Endothelial cell of umbilical vein (primary cell): ENCODE measurements at regions not wholly inside any gene's neighbourhood (a gene's known extent, or its start where the extent isn't known, plus 50 kb on each side); places are given as distances from the start of the nearest gene placed in this dataset.

Experiments
- BruUV-seq: library from RNA; stranded (reverse); fragments of 400-500 nt; replicated peaks from 2 replicates; lab custom pipeline; 2021; lab: Mats Ljungman, UMichigan
- CTCF ChIA-PET: fragments of 300-600, 350-600 bp; sonication (Branson Sonifier 250); formaldehyde crosslinking; loops from one replicate; lab custom pipeline; 2021; ENCODE audit warnings: antibody characterized with exemption, inconsistent platforms; lab: Charles Lee
- POLR2A ChIA-PET: fragments of 300-600, 350-600 bp; sonication (Branson Sonifier 250); formaldehyde crosslinking; loops from one replicate; lab custom pipeline; 2021; ENCODE audit warnings: antibody characterized with exemption, inconsistent platforms; lab: Charles Lee
- DNase-seq: peaks from one replicate; pipeline ENCODE4 v3.0.0-alpha.2; 2011; ENCODE audit warnings: low read depth, low spot score
- FAIRE-seq: peaks from 2 replicates; lab custom pipeline; 2011; peaks lifted over from hg19 to GRCh38; lab: Jason Lieb, UNC
- H2AFZ ChIP-seq: 2 replicates; pipeline ENCODE4 v1.6.0; 2012; ENCODE audit warnings: low read depth, low read length, control low read depth, inconsistent platforms
- H3K27ac ChIP-seq: 2 replicates; pipeline ENCODE4 v1.5.1; 2011; ENCODE audit warnings: low read depth, mild to moderate bottlenecking, control low read depth, low read length, moderate library complexity; ENCODE audit not compliant: insufficient read depth
- H3K27me3 ChIP-seq, 2 experiments: 2 replicates each; pipeline versions ENCODE4 v1.6.0 to v1.6.1; 2011; ENCODE audit warnings: low read length in 2 of 2, mixed read lengths in 1 of 2; ENCODE audit not compliant: control insufficient read depth in 2 of 2, insufficient read depth in 2 of 2
- H3K36me3 ChIP-seq, 2 experiments: 2 replicates in 1 of 2; 3 replicates in 1 of 2; pipeline ENCODE4 v1.5.1; 2011; ENCODE audit warnings: low read length in 2 of 2, mild to moderate bottlenecking in 1 of 2, moderate library complexity in 1 of 2; ENCODE audit not compliant: control insufficient read depth in 2 of 2, insufficient read depth in 2 of 2; ENCODE audit errors: extremely low read depth in 1 of 2
- H3K4me1 ChIP-seq: 3 replicates; pipeline ENCODE4 v1.5.1; 2011; ENCODE audit warnings: mild to moderate bottlenecking, low read length; ENCODE audit not compliant: control insufficient read depth, insufficient read depth; ENCODE audit errors: extremely low read depth
- H3K4me2 ChIP-seq: 2 replicates; pipeline ENCODE4 v1.6.1; 2011; ENCODE audit warnings: low read length, control low read depth, mixed read lengths; ENCODE audit not compliant: insufficient read depth
- H3K4me3 ChIP-seq, 3 experiments: fragments of 200-600 bp in 1 of 3; sonication (generic), shearing (Covaris generic) in 1 of 3; replicated peaks in 1 of 3; 2 replicates each; pipeline ENCODE4 v1.5.1; 2011 to 2016; ENCODE audit warnings: control low read depth in 3 of 3, low read length in 3 of 3, mild to moderate bottlenecking in 2 of 3, inconsistent platforms in 1 of 3, low read depth in 1 of 3, moderate library complexity in 1 of 3; ENCODE audit not compliant: insufficient read depth in 1 of 3
- H3K79me2 ChIP-seq: 2 replicates; pipeline ENCODE4 v1.6.0; 2012; ENCODE audit warnings: low read length, inconsistent platforms; ENCODE audit not compliant: control insufficient read depth, insufficient read depth
- H3K9ac ChIP-seq: replicated peaks from 2 replicates; pipeline ENCODE3; 2011; ENCODE audit warnings: low read length, control low read depth; ENCODE audit not compliant: insufficient read depth; ENCODE audit errors: extremely low read depth
- H3K9me1 ChIP-seq: replicated peaks from 3 replicates; pipeline ENCODE4 v1.6.0; 2011; ENCODE audit warnings: mild to moderate bottlenecking, low read length; ENCODE audit not compliant: control insufficient read depth, insufficient read depth; ENCODE audit errors: extremely low read depth
- H3K9me3 ChIP-seq: replicated peaks from 2 replicates; pipeline ENCODE4 v1.5.1; 2012; ENCODE audit warnings: low read length, inconsistent platforms; ENCODE audit not compliant: control insufficient read depth, insufficient read depth
- H4K20me1 ChIP-seq: replicated peaks from 2 replicates; pipeline ENCODE3; 2011; ENCODE audit warnings: mild to moderate bottlenecking, low read length; ENCODE audit not compliant: control insufficient read depth, insufficient read depth; ENCODE audit errors: extremely low read depth
- EZH2 ChIP-seq: IDR thresholded peaks from 2 replicates; pipeline ENCODE4 v1.6.1; 2012; ENCODE audit warnings: borderline replicate concordance, low read depth, mild to moderate bottlenecking, moderate library complexity, low read length, inconsistent platforms; ENCODE audit not compliant: severe bottlenecking
- FOS ChIP-seq: IDR thresholded peaks from 2 replicates; pipeline ENCODE4 v1.6.1; 2011; ENCODE audit warnings: mild to moderate bottlenecking, low read length, moderate library complexity, borderline replicate concordance; ENCODE audit not compliant: insufficient read depth
- GATA2 ChIP-seq: IDR thresholded peaks from 2 replicates; pipeline ENCODE4 v1.7.0; 2011; ENCODE audit warnings: low read depth, mild to moderate bottlenecking, moderate library complexity, mixed read lengths, low read length; ENCODE audit not compliant: insufficient read length, insufficient read depth
- JUN ChIP-seq: IDR thresholded peaks from 2 replicates; pipeline ENCODE4 v1.6.1; 2011; ENCODE audit warnings: borderline replicate concordance, low read depth; ENCODE audit not compliant: insufficient read length, insufficient read depth
- MYC ChIP-seq: IDR thresholded peaks from one replicate; pipeline ENCODE4 v1.6.1; 2011; ENCODE audit warnings: mild to moderate bottlenecking, low read depth, low read length
- POLR2A ChIP-seq: IDR thresholded peaks from 2 replicates; pipeline ENCODE4 v1.6.1; 2012; ENCODE audit warnings: low read depth, mild to moderate bottlenecking, control low read depth, low read length
- POLR2AphosphoS5 ChIP-seq: IDR thresholded peaks from 2 replicates; pipeline ENCODE4 v1.6.1; 2012; ENCODE audit warnings: low read depth, mild to moderate bottlenecking, control low read depth, low read length, moderate library complexity; ENCODE audit not compliant: insufficient read depth
- dilution Hi-C: fragments of 300-500 bp; cut with MboI; formaldehyde crosslinking; loops from one replicate; pipeline ENCODE4 v1.15.0; 2019; ENCODE audit warnings: low sequenced_read_pairs; ENCODE audit not compliant: extremely low pct_ligation_motif_present
- intact Hi-C: fragments of 100-400 bp; cut with micrococcal nuclease; formaldehyde crosslinking; loops from one replicate; pipeline ENCODE4 v1.10.0; 2022
- TF ChIP-seq, protein P1 (sequence below), 2 donors: IDR thresholded peaks; 1 replicate in 1 of 2; 2 replicates in 1 of 2; pipeline ENCODE4 v1.5.1; 2011; ENCODE audit warnings: low read length in 2 of 2, mild to moderate bottlenecking in 2 of 2, moderate library complexity in 2 of 2, control low read depth in 1 of 2, inconsistent platforms in 1 of 2, low read depth in 1 of 2; ENCODE audit not compliant: insufficient read depth in 1 of 2; ENCODE audit errors: extremely low read depth in 1 of 2
- TF ChIP-seq, protein P2 (sequence below): IDR thresholded peaks from 2 replicates; pipeline ENCODE4 v1.6.1; 2011; ENCODE audit not compliant: insufficient read depth, insufficient read length

DNA sequence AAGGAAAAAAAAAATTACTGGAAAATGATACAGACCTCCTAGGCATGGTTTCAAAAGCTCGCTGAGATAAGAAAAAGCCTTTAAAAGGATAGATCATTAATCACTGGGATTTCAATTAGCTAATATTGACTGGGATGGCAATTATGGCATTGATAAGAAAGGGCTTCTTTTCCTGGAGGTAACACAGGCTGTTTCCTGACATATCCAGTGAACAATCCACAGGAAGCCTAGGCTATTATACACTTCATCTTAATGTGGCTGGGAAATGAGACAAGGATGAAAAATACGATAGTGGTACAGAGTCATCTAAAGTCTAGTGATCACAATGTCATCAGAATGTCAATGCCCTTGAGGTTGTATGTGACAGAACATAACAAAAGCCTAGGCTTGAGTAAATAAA lies 1579.3 kb downstream of the C4orf33 start:
- no peaks in the 10 kb centered on the region for H4K20me1 ChIP-seq
- intact Hi-C loops (no loop called here), dilution Hi-C loops (no loop called here)
- BruUV-seq, result no TSS peak
- FAIRE-seq, result no peak
- H3K4me3 ChIP-seq, result no peak overlapping the region
- no peak for TF ChIP-seq POLR2AphosphoS5
- no peak for TF ChIP-seq EZH2
- TF ChIP-seq, protein P1, sequence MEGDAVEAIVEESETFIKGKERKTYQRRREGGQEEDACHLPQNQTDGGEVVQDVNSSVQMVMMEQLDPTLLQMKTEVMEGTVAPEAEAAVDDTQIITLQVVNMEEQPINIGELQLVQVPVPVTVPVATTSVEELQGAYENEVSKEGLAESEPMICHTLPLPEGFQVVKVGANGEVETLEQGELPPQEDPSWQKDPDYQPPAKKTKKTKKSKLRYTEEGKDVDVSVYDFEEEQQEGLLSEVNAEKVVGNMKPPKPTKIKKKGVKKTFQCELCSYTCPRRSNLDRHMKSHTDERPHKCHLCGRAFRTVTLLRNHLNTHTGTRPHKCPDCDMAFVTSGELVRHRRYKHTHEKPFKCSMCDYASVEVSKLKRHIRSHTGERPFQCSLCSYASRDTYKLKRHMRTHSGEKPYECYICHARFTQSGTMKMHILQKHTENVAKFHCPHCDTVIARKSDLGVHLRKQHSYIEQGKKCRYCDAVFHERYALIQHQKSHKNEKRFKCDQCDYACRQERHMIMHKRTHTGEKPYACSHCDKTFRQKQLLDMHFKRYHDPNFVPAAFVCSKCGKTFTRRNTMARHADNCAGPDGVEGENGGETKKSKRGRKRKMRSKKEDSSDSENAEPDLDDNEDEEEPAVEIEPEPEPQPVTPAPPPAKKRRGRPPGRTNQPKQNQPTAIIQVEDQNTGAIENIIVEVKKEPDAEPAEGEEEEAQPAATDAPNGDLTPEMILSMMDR (IDR thresholded peaks at IDR 0.05; ENCODE audit: extremely low read depth in 1 of 2, insufficient read depth in 1 of 2, low read depth in 1 of 2, low read length in 2 of 2), result no peak
- no peak for TF ChIP-seq POLR2A
- TF ChIP-seq MYC, result no peak
- TF ChIP-seq, protein P2, sequence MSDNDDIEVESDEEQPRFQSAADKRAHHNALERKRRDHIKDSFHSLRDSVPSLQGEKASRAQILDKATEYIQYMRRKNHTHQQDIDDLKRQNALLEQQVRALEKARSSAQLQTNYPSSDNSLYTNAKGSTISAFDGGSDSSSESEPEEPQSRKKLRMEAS, result no peak
- no peak for TF ChIP-seq FOS
- no peak for TF ChIP-seq JUN
- TF ChIP-seq GATA2, result no peak
- no peaks in the 10 kb centered on the region for H3K36me3 ChIP-seq
- H3K79me2 ChIP-seq, result no peaks in the 10 kb centered on the region
- POLR2A ChIA-PET, result no interaction called here
- no peaks in the 10 kb centered on the region for H3K9me3 ChIP-seq
- DNase-seq, result no peak
- H2AFZ ChIP-seq, result no peak overlapping the region
- H3K4me2 ChIP-seq, result no peak overlapping the region
- no peak overlapping the region for H3K27ac ChIP-seq
- no peak overlapping the region for H3K9ac ChIP-seq
- H3K4me1 ChIP-seq, result no peaks in the 10 kb centered on the region
- H3K27me3 ChIP-seq, result no peaks in the 10 kb centered on the region
- CTCF ChIA-PET, result no interaction called here
- no peaks in the 10 kb centered on the region for H3K9me1 ChIP-seq
